HFF-Myc (cell line): ENCODE measurements at regions not wholly inside any gene's neighbourhood (a gene's known extent, or its start where the extent isn't known, plus 50 kb on each side); places are given as distances from the start of the nearest gene placed in this dataset.

ENCODE experiments used
- DNase-seq: peaks from one replicate; pipeline ENCODE4 v3.0.0-alpha.2; 2011; ENCODE audit warnings: low read depth; ENCODE audit errors: extremely low read depth
- H3K4me3 ChIP-seq: replicated peaks from 2 replicates; pipeline ENCODE4 v1.5.1; 2011; ENCODE audit warnings: low read depth, mild to moderate bottlenecking, control low read depth, low read length
- CTCF ChIP-seq: IDR thresholded peaks from 2 replicates; pipeline ENCODE4 v1.5.1; 2012; ENCODE audit warnings: mild to moderate bottlenecking, low read depth, low read length, control low read depth; ENCODE audit errors: missing control alignments

GRCh38 chr4:24644983-24645764 is 60.8 kb upstream of the DHX15 start:
- no peak for TF ChIP-seq CTCF
- no peak for DNase-seq
- H3K4me3 ChIP-seq = no peak overlapping the region

- no peak for TF ChIP-seq CTCF
- DNase-seq = no peak
- H3K4me3 ChIP-seq = no peak overlapping the region
Measured at GRCh38 chr4:24645765-24646550, 61.6 kb upstream of the DHX15 start.

GRCh38 chr4:24646798-24647460 is 62.6 kb upstream of the DHX15 start:
- no peak for DNase-seq
- H3K4me3 ChIP-seq = no peak overlapping the region
- TF ChIP-seq CTCF = no peak

GRCh38 chr4:24650849-24651640 is 66.7 kb upstream of the DHX15 start:
- H3K4me3 ChIP-seq = no peak overlapping the region
- TF ChIP-seq CTCF = no peak

GRCh38 chr4:24655326-24655725 is 71.0 kb upstream of the DHX15 start:
- DNase-seq = no peak
- H3K4me3 ChIP-seq = no peak overlapping the region
- no peak for TF ChIP-seq CTCF

More at GRCh38 chr4:24650849-24651640, 66.7 kb upstream of the DHX15 start:
- DNase-seq = no peak

GRCh38 chr4:24655971-24656370 is 71.6 kb upstream of the DHX15 start:
- no peak overlapping the region for H3K4me3 ChIP-seq
- no peak for DNase-seq
- TF ChIP-seq CTCF = no peak
